Activated B cell treated with CpG ODN at 0.5 μM for 24 hours (primary cell): ENCODE measurements at regions not wholly inside any gene's neighbourhood (a gene's known extent, or its start where the extent isn't known, plus 50 kb on each side); places are given as distances from the start of the nearest gene placed in this dataset.

Experiments used
- ATAC-seq: fragments of 200-7000 bp; cut with Tn5 transposase; one replicate; pipeline ENCODE4 v1.10.0; 2021; ENCODE audit warnings: low read depth, mild to moderate bottlenecking, moderate library complexity
- CTCF ChIA-PET: fragments of 350-600 bp; sonication (Branson Sonifier 250); formaldehyde crosslinking; loops from one replicate; lab custom pipeline; 2021; ENCODE audit warnings: antibody characterized with exemption; lab: Charles Lee
- POLR2A ChIA-PET: fragments of 350-600 bp; sonication (Branson Sonifier 250); formaldehyde crosslinking; loops from one replicate; lab custom pipeline; 2021; ENCODE audit warnings: antibody characterized with exemption; lab: Charles Lee
- DNase-seq: peaks from one replicate; pipeline ENCODE4 v3.0.0; 2022
- H3K27ac Mint-ChIP-seq: one replicate; pipeline ENCODE4 v1.8.0; 2020; ENCODE audit warnings: mixed read lengths
- H3K27me3 Mint-ChIP-seq: one replicate; pipeline ENCODE4 v1.8.0; 2021; ENCODE audit warnings: mixed read lengths
- H3K36me3 Mint-ChIP-seq: one replicate; pipeline ENCODE4 v1.8.0; 2021; ENCODE audit warnings: low read depth, mixed read lengths
- H3K4me1 Mint-ChIP-seq: one replicate; pipeline ENCODE4 v1.8.0; 2021; ENCODE audit warnings: mixed read lengths
- H3K4me3 Mint-ChIP-seq: one replicate; pipeline ENCODE4 v1.8.0; 2020; ENCODE audit warnings: mild to moderate bottlenecking, mixed read lengths
- H3K9me3 Mint-ChIP-seq: one replicate; pipeline ENCODE4 v1.8.0; 2020; ENCODE audit warnings: mixed read lengths
- CTCF ChIP-seq: fragments of 200-600 bp; IDR thresholded peaks from one replicate; pipeline ENCODE4 v1.8.0; 2022; ENCODE audit warnings: antibody characterized with exemption, mild to moderate bottlenecking
- intact Hi-C: fragments of 100-400 bp; cut with micrococcal nuclease; formaldehyde crosslinking; loops from one replicate; pipeline ENCODE4 v1.15.1; 2024

GRCh38 chr7:49400891-49401550 lies 372.4 kb upstream of the VWC2 start:
- Mint-ChIP-seq H3K27me3 (no peaks in the 10 kb centered on the region), H3K4me1 (no peaks in the 10 kb centered on the region), H3K36me3 (no peaks in the 10 kb centered on the region), H3K9me3 (peaks cover 3% of the 10 kb centered on the region), H3K27ac (no peak overlapping the region), H3K4me3 (no peak overlapping the region)
- TF ChIP-seq CTCF: no peak
- ChIA-PET POLR2A (no interaction called here), CTCF (no interaction called here)
- ATAC-seq: no peak
- intact Hi-C loops: loop anchor here (5.0 kb wide), 1 partner anchor 36 kb away; no protein-coding TSS in a partner anchor
- DNase-seq: no peak

GRCh38 chr7:49403844-49404243 lies 369.6 kb upstream of the VWC2 start:
- ChIA-PET POLR2A (no interaction called here), CTCF (no interaction called here)
- H3K4me3 Mint-ChIP-seq: no peak overlapping the region
- H3K4me1 Mint-ChIP-seq: no peaks in the 10 kb centered on the region
- no peak overlapping the region for H3K27ac Mint-ChIP-seq
- ATAC-seq (no peak), DNase-seq (no peak)
- intact Hi-C loops: loop anchor here (5.0 kb wide), 1 partner anchor 33 kb away; no protein-coding TSS in a partner anchor
- no peaks in the 10 kb centered on the region for H3K27me3 Mint-ChIP-seq
- H3K36me3 Mint-ChIP-seq: no peaks in the 10 kb centered on the region
- peaks cover 3% of the 10 kb centered on the region for H3K9me3 Mint-ChIP-seq
- no peak for TF ChIP-seq CTCF

- CTCF ChIA-PET: no interaction called here
- Mint-ChIP-seq H3K4me3 (no peak overlapping the region), H3K27ac (no peak overlapping the region), H3K9me3 (peaks cover 3% of the 10 kb centered on the region), H3K4me1 (no peaks in the 10 kb centered on the region), H3K27me3 (no peaks in the 10 kb centered on the region), H3K36me3 (no peaks in the 10 kb centered on the region)
- DNase-seq (no peak), ATAC-seq (no peak)
- intact Hi-C loops: no loop called here
- TF ChIP-seq CTCF: no peak
- POLR2A ChIA-PET: no interaction called here
Measured at GRCh38 chr7:49407205-49407604, 366.2 kb upstream of the VWC2 start.

GRCh38 chr7:49417034-49417433 lies 356.4 kb upstream of the VWC2 start:
- ChIA-PET CTCF (no interaction called here), POLR2A (no interaction called here)
- no peak for DNase-seq
- ATAC-seq: no peak
- Mint-ChIP-seq H3K36me3 (no peaks in the 10 kb centered on the region), H3K27ac (no peak overlapping the region), H3K9me3 (no peaks in the 10 kb centered on the region), H3K27me3 (no peaks in the 10 kb centered on the region), H3K4me1 (no peaks in the 10 kb centered on the region), H3K4me3 (no peak overlapping the region)
- intact Hi-C loops: no loop called here
- TF ChIP-seq CTCF: no peak

GRCh38 chr7:49418963-49419362 lies 354.5 kb upstream of the VWC2 start:
- H3K4me1 Mint-ChIP-seq: no peaks in the 10 kb centered on the region
- no peak for TF ChIP-seq CTCF
- no peak for DNase-seq
- no peak overlapping the region for H3K4me3 Mint-ChIP-seq
- CTCF ChIA-PET: no interaction called here
- intact Hi-C loops: no loop called here
- POLR2A ChIA-PET: no interaction called here
- H3K27ac Mint-ChIP-seq: no peak overlapping the region
- H3K27me3 Mint-ChIP-seq: no peaks in the 10 kb centered on the region
- no peak for ATAC-seq
- no peaks in the 10 kb centered on the region for H3K36me3 Mint-ChIP-seq
- H3K9me3 Mint-ChIP-seq: no peaks in the 10 kb centered on the region
